ENCODE measurements at regions not wholly inside any gene's neighbourhood (a gene's known extent, or its start where the extent isn't known, plus 50 kb on each side); places are given as distances from the start of the nearest gene placed in this dataset.

DNA sequence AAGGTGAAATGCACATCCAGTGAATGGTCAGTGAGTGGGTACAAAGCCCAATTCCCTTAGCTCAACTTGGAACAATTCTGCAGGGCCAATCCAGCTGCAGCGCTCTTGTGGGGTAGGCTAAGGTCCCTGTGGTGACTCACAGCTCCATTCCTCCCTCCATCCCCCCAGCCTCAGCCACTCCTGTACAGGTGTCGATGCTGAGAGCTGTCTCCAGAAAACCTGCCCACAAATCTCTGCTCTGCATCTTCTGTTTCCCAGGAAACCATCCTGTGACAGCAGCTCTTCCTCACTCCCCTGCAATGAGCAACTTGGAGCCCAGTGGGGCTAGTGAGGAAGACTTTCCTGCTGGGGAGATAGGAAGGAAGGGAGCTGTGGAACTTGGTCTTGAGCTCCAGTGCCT lies 244.7 kb upstream of the GPR26 start:
- dilution Hi-C loops (cut with MboI; ENCODE audit: extremely low pct_ligation_motif_present, low sequenced_read_pairs): no loop called here
- Histone ChIP-seq H4K20me1 (ENCODE audit: control insufficient read depth, extremely low read depth, insufficient read depth, low read length) (no peaks in the 10 kb centered on the region), H2AFZ (ENCODE audit: control insufficient read depth, low read length) (no peak overlapping the region), H3K27ac (ENCODE audit: control insufficient read depth, insufficient read depth, low read length) (no peak overlapping the region), H3K36me3 (ENCODE audit: control insufficient read depth in 2 of 2, extremely low read depth in 1 of 2, insufficient read depth in 2 of 2, low read length in 2 of 2) (no peaks in the 10 kb centered on the region), H3K4me2 (ENCODE audit: control insufficient read depth, extremely low read depth, insufficient read depth, low read depth, low read length) (no peak overlapping the region), H3K79me2 (ENCODE audit: control insufficient read depth, insufficient read depth, low read length) (no peaks in the 10 kb centered on the region), H3K9me3 (ENCODE audit: control insufficient read depth, low read depth, low read length) (no peaks in the 10 kb centered on the region), H3K27me3 (ENCODE audit: control insufficient read depth, extremely low read depth, insufficient read depth, low read length) (peaks cover 4% of the 10 kb centered on the region), H3K9ac (ENCODE audit: control insufficient read depth, extremely low read depth, insufficient read depth, low read length) (no peak overlapping the region), H3K4me3 (ENCODE audit: control insufficient read depth in 2 of 3, extremely low read depth in 1 of 3, insufficient read depth in 2 of 3, low read depth in 1 of 3, low read length in 3 of 3) (no peak overlapping the region), H3K4me1 (ENCODE audit: control insufficient read depth, extremely low read depth, insufficient read depth, low read length) (no peaks in the 10 kb centered on the region), H3K9me1 (ENCODE audit: control insufficient read depth, extremely low read depth, insufficient read depth, low read length) (no peaks in the 10 kb centered on the region)
- DNase-seq (ENCODE audit: low read depth, low spot score): no peak
- FAIRE-seq: no peak
- TF ChIP-seq EZH2 (IDR thresholded peaks at IDR 0.05; ENCODE audit: low read length): no peak
- TF ChIP-seq, protein P1, sequence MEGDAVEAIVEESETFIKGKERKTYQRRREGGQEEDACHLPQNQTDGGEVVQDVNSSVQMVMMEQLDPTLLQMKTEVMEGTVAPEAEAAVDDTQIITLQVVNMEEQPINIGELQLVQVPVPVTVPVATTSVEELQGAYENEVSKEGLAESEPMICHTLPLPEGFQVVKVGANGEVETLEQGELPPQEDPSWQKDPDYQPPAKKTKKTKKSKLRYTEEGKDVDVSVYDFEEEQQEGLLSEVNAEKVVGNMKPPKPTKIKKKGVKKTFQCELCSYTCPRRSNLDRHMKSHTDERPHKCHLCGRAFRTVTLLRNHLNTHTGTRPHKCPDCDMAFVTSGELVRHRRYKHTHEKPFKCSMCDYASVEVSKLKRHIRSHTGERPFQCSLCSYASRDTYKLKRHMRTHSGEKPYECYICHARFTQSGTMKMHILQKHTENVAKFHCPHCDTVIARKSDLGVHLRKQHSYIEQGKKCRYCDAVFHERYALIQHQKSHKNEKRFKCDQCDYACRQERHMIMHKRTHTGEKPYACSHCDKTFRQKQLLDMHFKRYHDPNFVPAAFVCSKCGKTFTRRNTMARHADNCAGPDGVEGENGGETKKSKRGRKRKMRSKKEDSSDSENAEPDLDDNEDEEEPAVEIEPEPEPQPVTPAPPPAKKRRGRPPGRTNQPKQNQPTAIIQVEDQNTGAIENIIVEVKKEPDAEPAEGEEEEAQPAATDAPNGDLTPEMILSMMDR (optimal IDR thresholded peaks at IDR 0.05 in 1 of 3, IDR thresholded peaks at IDR 0.05 in 1 of 3, conservative IDR thresholded peaks at IDR 0.05 in 1 of 3; ENCODE audit: extremely low read depth in 1 of 3, insufficient read depth in 2 of 3, low read length in 3 of 3): no peak

DNA sequence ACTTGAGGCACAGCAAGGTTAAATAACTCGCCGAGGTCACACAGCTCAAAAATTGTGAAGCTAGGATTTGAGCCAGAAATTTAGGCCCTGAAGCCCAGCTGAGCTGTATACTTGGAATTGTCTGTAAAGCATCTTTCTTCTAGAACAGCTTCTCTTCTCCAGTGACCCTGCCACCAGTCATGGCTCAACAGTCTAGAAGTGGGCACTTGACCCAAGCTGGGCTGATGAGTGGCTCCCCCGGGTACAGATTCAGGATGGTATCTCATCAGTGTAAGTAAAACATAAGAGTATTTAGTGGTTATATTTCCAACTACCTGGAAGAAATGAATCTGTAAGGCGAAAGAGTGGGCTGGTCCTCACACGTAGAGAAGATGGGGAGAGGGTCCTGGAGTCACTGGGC lies 243.9 kb upstream of the GPR26 start:
- H3K79me2 ChIP-seq (ENCODE audit: control insufficient read depth, insufficient read depth, low read length): no peaks in the 10 kb centered on the region
- no peak overlapping the region for H2AFZ ChIP-seq (ENCODE audit: control insufficient read depth, low read length)
- dilution Hi-C loops (cut with MboI; ENCODE audit: extremely low pct_ligation_motif_present, low sequenced_read_pairs): no loop called here
- H4K20me1 ChIP-seq (ENCODE audit: control insufficient read depth, extremely low read depth, insufficient read depth, low read length): no peaks in the 10 kb centered on the region
- H3K36me3 ChIP-seq (ENCODE audit: control insufficient read depth in 2 of 2, extremely low read depth in 1 of 2, insufficient read depth in 2 of 2, low read length in 2 of 2): no peaks in the 10 kb centered on the region
- FAIRE-seq (no peak), DNase-seq (ENCODE audit: low read depth, low spot score) (no peak)
- H3K9me1 ChIP-seq (ENCODE audit: control insufficient read depth, extremely low read depth, insufficient read depth, low read length): no peaks in the 10 kb centered on the region
- no peak overlapping the region for H3K4me3 ChIP-seq (ENCODE audit: control insufficient read depth in 2 of 3, extremely low read depth in 1 of 3, insufficient read depth in 2 of 3, low read depth in 1 of 3, low read length in 3 of 3)
- H3K9me3 ChIP-seq (ENCODE audit: control insufficient read depth, low read depth, low read length): no peaks in the 10 kb centered on the region
- H3K27me3 ChIP-seq (ENCODE audit: control insufficient read depth, extremely low read depth, insufficient read depth, low read length): peaks cover 12% of the 10 kb centered on the region
- H3K9ac ChIP-seq (ENCODE audit: control insufficient read depth, extremely low read depth, insufficient read depth, low read length): no peak overlapping the region
- no peak overlapping the region for H3K27ac ChIP-seq (ENCODE audit: control insufficient read depth, insufficient read depth, low read length)
- H3K4me1 ChIP-seq (ENCODE audit: control insufficient read depth, extremely low read depth, insufficient read depth, low read length): no peaks in the 10 kb centered on the region
- TF ChIP-seq, protein P1 (optimal IDR thresholded peaks at IDR 0.05 in 1 of 3, IDR thresholded peaks at IDR 0.05 in 1 of 3, conservative IDR thresholded peaks at IDR 0.05 in 1 of 3; ENCODE audit: extremely low read depth in 1 of 3, insufficient read depth in 2 of 3, low read length in 3 of 3): no peak
- TF ChIP-seq EZH2 (IDR thresholded peaks at IDR 0.05; ENCODE audit: low read length): no peak
- H3K4me2 ChIP-seq (ENCODE audit: control insufficient read depth, extremely low read depth, insufficient read depth, low read depth, low read length): no peak overlapping the region
